ENCODE measurements at regions not wholly inside any gene's neighbourhood (a gene's known extent, or its start where the extent isn't known, plus 50 kb on each side); places are given as distances from the start of the nearest gene placed in this dataset.

DNA sequence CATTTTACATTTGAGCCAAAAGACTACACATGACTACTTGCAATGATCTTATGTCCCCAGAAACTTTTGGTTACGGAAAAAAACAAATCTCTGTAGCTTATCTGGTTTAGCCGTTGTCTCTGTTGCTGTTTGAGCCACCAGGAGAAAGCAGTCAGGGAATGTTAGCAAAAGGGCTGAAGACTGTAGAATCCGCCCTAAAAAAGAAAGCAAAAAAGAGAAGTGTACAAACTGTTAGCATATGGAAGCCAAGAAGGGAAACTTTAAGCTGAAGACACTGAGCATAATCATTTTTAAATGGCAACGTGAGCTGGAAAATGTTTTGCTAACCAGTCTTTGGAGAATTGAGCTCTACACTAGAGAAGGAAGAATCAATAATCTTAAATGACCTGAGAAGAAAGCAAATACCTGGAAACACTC is 69.9 kb upstream of the MYLIP start:
- Mint-ChIP-seq H3K4me1 (ENCODE audit: low read depth, unreplicated experiment) (no peaks in the 10 kb centered on the region), H3K27me3 (ENCODE audit: unreplicated experiment) (no peaks in the 10 kb centered on the region), H3K9me3 (ENCODE audit: low read depth, unreplicated experiment) (no peaks in the 10 kb centered on the region), H3K4me3 (ENCODE audit: low read depth, unreplicated experiment) (no peak overlapping the region), H3K36me3 (ENCODE audit: insufficient read depth, unreplicated experiment) (no peaks in the 10 kb centered on the region), H3K27ac (ENCODE audit: unreplicated experiment) (no peak overlapping the region)
- TF ChIP-seq, protein P1, sequence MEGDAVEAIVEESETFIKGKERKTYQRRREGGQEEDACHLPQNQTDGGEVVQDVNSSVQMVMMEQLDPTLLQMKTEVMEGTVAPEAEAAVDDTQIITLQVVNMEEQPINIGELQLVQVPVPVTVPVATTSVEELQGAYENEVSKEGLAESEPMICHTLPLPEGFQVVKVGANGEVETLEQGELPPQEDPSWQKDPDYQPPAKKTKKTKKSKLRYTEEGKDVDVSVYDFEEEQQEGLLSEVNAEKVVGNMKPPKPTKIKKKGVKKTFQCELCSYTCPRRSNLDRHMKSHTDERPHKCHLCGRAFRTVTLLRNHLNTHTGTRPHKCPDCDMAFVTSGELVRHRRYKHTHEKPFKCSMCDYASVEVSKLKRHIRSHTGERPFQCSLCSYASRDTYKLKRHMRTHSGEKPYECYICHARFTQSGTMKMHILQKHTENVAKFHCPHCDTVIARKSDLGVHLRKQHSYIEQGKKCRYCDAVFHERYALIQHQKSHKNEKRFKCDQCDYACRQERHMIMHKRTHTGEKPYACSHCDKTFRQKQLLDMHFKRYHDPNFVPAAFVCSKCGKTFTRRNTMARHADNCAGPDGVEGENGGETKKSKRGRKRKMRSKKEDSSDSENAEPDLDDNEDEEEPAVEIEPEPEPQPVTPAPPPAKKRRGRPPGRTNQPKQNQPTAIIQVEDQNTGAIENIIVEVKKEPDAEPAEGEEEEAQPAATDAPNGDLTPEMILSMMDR (IDR thresholded peaks at IDR 0.05; ENCODE audit: unreplicated experiment) = no peak
- no peak for DNase-seq
- CTCF ChIA-PET = no interaction called here
- BruUV-seq (replicated peaks) = no TSS peak
- intact Hi-C loops (cut with micrococcal nuclease; ENCODE audit: unreplicated experiment) = no loop called here

DNA sequence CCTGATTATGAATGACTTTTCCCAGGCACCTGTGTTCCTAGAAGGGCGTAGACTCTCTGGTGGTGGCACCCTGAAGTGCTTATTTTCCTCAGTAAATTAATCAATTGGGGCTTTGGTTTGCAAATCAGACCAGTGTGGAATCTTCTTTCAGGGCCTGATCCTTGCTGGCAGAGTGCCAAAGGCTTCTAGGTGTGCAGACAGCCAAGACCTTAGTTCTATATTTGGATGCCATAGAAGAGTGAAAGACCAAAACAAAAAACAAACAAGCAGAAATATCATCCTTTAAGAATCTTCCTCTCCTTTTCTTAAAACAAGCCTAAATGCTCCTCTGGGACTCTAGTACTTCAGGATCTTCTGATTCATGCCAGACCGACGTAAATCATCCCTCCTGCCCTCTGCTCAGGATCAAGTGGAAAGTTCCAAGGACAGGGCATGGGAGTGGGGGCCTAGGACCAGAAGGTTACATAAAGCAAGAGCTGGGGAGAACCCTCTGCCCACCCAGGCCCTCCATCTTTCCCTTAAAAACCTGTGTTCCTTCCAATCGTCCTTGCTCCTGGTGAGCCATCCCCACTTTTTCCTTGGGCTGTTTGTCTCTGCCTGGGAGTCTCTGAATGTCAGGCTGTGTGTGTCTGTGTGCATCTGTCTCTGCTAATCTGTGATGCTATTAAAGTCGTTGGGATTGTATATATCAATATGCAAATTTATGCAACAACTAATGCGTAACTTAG is 70.5 kb upstream of the MYLIP start:
- DNase-seq = no peak
- Mint-ChIP-seq H3K27me3 (ENCODE audit: unreplicated experiment) (no peaks in the 10 kb centered on the region), H3K4me3 (ENCODE audit: low read depth, unreplicated experiment) (no peak overlapping the region), H3K4me1 (ENCODE audit: low read depth, unreplicated experiment) (no peaks in the 10 kb centered on the region), H3K9me3 (ENCODE audit: low read depth, unreplicated experiment) (no peaks in the 10 kb centered on the region), H3K27ac (ENCODE audit: unreplicated experiment) (no peak overlapping the region), H3K36me3 (ENCODE audit: insufficient read depth, unreplicated experiment) (no peaks in the 10 kb centered on the region)
- TF ChIP-seq, protein P1 (IDR thresholded peaks at IDR 0.05; ENCODE audit: unreplicated experiment) = no peak
- CTCF ChIA-PET = no interaction called here
- intact Hi-C loops (cut with micrococcal nuclease; ENCODE audit: unreplicated experiment) = no loop called here
- BruUV-seq (replicated peaks) = no TSS peak

DNA sequence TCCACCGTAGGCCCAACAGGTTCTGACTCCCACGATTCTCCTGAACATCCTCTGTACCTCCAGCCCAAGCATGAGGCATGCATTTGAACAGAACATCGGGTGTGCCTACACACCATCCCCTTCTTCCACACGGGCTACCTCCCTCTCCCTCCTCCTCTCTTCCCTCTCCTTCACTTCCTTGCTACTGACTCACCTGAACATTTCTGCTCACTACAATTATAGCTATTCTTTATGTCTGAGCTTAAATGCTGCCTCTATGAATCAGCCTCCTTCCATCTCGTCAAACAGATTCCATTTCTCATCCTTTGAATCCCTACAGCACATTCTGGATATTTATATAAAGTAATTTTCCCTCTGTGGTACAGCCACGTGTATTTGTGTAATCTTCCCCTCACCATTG is 71.4 kb upstream of the MYLIP start:
- Mint-ChIP-seq H3K36me3 (ENCODE audit: insufficient read depth, unreplicated experiment) (no peaks in the 10 kb centered on the region), H3K9me3 (ENCODE audit: low read depth, unreplicated experiment) (no peaks in the 10 kb centered on the region), H3K4me3 (ENCODE audit: low read depth, unreplicated experiment) (no peak overlapping the region), H3K27ac (ENCODE audit: unreplicated experiment) (no peak overlapping the region), H3K4me1 (ENCODE audit: low read depth, unreplicated experiment) (no peaks in the 10 kb centered on the region), H3K27me3 (ENCODE audit: unreplicated experiment) (no peaks in the 10 kb centered on the region)
- BruUV-seq (replicated peaks) = no TSS peak
- intact Hi-C loops (cut with micrococcal nuclease; ENCODE audit: unreplicated experiment) = no loop called here
- CTCF ChIA-PET = interaction anchor here (0.7 kb wide), 1 partner anchor 184 kb away, joined by 3 read pairs; no protein-coding TSS in a partner anchor
- DNase-seq = no peak
- TF ChIP-seq, protein P1 (IDR thresholded peaks at IDR 0.05; ENCODE audit: unreplicated experiment) = no peak

DNA sequence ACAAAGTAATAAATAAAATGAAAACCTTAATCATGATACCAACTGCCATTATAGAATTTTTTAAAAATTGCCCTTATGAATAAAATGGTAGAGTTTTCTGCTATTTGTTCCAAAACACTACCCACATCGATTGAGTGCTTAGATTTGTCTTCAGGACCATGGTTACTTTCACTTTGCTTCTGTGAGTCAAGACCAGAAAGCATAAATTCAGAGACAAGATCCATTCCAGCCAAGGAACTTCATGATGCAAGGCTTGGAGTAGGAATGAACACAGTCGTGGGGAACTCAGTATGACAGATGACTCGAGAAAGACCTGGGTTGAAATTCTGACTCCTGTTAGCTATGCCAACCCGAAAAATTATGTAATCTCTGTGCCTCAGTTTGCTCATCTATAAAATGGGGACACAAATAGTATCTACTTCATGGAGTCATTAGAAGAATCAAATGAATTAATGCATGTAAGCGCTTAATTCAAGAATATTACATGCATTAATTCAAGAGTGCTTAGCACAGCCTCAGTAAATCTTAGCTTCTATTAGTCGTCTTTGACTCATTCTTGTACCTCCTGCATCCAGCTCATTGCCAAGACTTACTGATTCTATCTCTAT is 72.5 kb upstream of the MYLIP start:
- no peak overlapping the region for H3K4me3 Mint-ChIP-seq (ENCODE audit: low read depth, unreplicated experiment)
- intact Hi-C loops (cut with micrococcal nuclease; ENCODE audit: unreplicated experiment) = no loop called here
- no peak for DNase-seq
- H3K36me3 Mint-ChIP-seq (ENCODE audit: insufficient read depth, unreplicated experiment) = no peaks in the 10 kb centered on the region
- CTCF ChIA-PET = no interaction called here
- TF ChIP-seq, protein P1 (IDR thresholded peaks at IDR 0.05; ENCODE audit: unreplicated experiment) = no peak
- H3K4me1 Mint-ChIP-seq (ENCODE audit: low read depth, unreplicated experiment) = no peaks in the 10 kb centered on the region
- H3K27me3 Mint-ChIP-seq (ENCODE audit: unreplicated experiment) = no peaks in the 10 kb centered on the region
- no peaks in the 10 kb centered on the region for H3K9me3 Mint-ChIP-seq (ENCODE audit: low read depth, unreplicated experiment)
- no peak overlapping the region for H3K27ac Mint-ChIP-seq (ENCODE audit: unreplicated experiment)
- BruUV-seq (replicated peaks) = no TSS peak
